DOHH2 (cell line): ENCODE measurements at regions not wholly inside any gene's neighbourhood (a gene's known extent, or its start where the extent isn't known, plus 50 kb on each side); places are given as distances from the start of the nearest gene placed in this dataset.

Experiments
- CTCF ChIP-seq: fragments of 200-600 bp; sonication (generic); IDR thresholded peaks from one replicate; pipeline ENCODE4 v1.5.1; 2014; ENCODE audit warnings: antibody characterized with exemption, mild to moderate bottlenecking, low read depth, low read length; ENCODE audit not compliant: poor library complexity, severe bottlenecking
- EZH2phosphoT487 ChIP-seq: fragments of 200-600 bp; sonication (generic); IDR thresholded peaks from 2 replicates; pipeline ENCODE4 v1.6.1; 2017; ENCODE audit warnings: borderline replicate concordance, mild to moderate bottlenecking, antibody characterized with exemption, low read length, moderate library complexity, mixed read lengths

DNA sequence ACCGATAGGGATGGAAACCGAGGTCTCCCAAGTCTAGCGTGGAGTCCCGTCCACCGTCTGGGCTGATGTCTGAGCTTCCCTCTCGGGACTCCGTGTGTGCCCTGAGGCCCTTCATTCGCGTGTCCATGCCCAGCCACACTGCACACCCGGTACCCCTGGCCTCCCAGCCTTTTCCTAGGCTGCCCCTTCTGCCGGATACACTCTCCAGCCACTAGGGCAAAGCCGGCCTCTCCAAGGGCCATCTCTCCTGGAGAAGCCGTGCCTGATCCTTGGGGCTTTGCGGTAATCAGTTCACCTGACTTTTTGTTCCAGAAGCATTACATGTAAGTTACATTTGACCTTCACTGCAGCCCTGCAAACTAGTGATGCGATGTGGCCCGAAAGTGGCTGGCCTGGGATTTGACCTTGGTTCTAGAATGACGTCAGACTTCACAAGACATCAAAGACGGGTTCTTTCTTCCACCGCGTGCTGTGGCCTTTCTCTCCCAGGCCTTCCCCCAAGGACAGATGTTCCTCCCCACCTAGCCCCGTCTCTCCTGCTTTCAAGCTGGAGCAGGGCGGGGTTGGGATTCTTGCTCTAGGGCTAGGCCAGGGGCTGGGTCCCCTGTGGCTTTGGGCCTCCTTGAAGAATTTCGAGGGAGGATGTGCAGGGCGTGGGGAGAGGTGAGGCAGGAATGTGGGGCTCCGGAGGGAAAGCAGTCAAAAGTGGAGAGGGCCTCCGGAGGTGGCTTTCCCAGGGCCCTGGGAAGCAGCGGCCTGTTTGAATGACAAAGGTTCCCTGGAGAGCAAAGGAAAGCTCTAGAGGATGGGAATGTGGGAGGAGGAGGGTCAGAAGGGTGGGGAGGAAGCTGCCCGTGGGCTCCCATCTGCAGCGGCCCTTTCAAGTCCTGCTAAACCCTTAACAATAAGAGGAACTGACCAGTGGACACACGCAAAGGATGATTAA, 49.7 kb upstream of the SLC2A1 start:
- no peak for TF ChIP-seq CTCF
- no peak for TF ChIP-seq EZH2phosphoT487
